HG03159 (cell line): ENCODE measurements at regions not wholly inside any gene's neighbourhood (a gene's known extent, or its start where the extent isn't known, plus 50 kb on each side); places are given as distances from the start of the nearest gene placed in this dataset.
A peak's percentile ranks its signal among the peaks of the same experiment; 100 is the strongest.
"Not testable (repeated sequence)": the region's sequence is repeated elsewhere in the genome, so short reads cannot be mapped to it uniquely, and the experiment has no call there.

Experiments
- ATAC-seq: cut with Tn5 transposase; IDR thresholded peaks from one replicate; pipeline ENCODE4 v1.9.1; 2021; ENCODE audit warnings: mild to moderate bottlenecking, moderate library complexity; ENCODE audit not compliant: unreplicated experiment

- ATAC-seq, result no peak
These were observed 470.8 kb downstream of the NKX6-1 start for GRCh38 chr4:84028340-84028739.

GRCh38 chr4:84024405-84024804, 474.7 kb downstream of the NKX6-1 start:
- ATAC-seq, result no peak

- no peak for ATAC-seq
These were observed 476.5 kb downstream of the NKX6-1 start for GRCh38 chr4:84022564-84022963.

- ATAC-seq, result no peak
These were observed 479.5 kb downstream of the NKX6-1 start for GRCh38 chr4:84019626-84020025.

GRCh38 chr4:84003046-84003445, 467.1 kb downstream of the GPAT3 start:
- no peak for ATAC-seq

GRCh38 chr4:84001876-84002569, 466.1 kb downstream of the GPAT3 start:
- no peak for ATAC-seq

- ATAC-seq, result no peak
These were observed 460.3 kb downstream of the GPAT3 start for GRCh38 chr4:83996254-83996653.

- peak; percentile 59 for ATAC-seq
These were observed 457.9 kb downstream of the GPAT3 start for GRCh38 chr4:83993774-83994173.

GRCh38 chr4:83989835-83990234, 453.9 kb downstream of the GPAT3 start:
- no peak for ATAC-seq

- no peak for ATAC-seq
These were observed 445.2 kb downstream of the GPAT3 start for GRCh38 chr4:83981156-83981555.

- no peak for ATAC-seq
These were observed 443.9 kb downstream of the GPAT3 start for GRCh38 chr4:83979773-83980172.

- ATAC-seq, result no peak
These were observed 438.3 kb downstream of the GPAT3 start for GRCh38 chr4:83974111-83974780.

- no peak for ATAC-seq
These were observed 429.2 kb downstream of the GPAT3 start for GRCh38 chr4:83964996-83965541.

- ATAC-seq, result no peak
These were observed 426.6 kb downstream of the GPAT3 start for GRCh38 chr4:83962492-83962891.

GRCh38 chr4:83961575-83961974, 425.7 kb downstream of the GPAT3 start:
- ATAC-seq, result no peak

- ATAC-seq, result no peak
These were observed 423.3 kb downstream of the GPAT3 start for GRCh38 chr4:83959160-83959559.

- no peak for ATAC-seq
These were observed 411.9 kb downstream of the GPAT3 start for GRCh38 chr4:83947830-83948193.

GRCh38 chr4:83947125-83947829, 411.4 kb downstream of the GPAT3 start:
- ATAC-seq, result no peak

- ATAC-seq, result not testable (repeated sequence)
These were observed 407.8 kb downstream of the GPAT3 start for GRCh38 chr4:83943691-83944090.

GRCh38 chr4:83932750-83933391, 397.0 kb downstream of the GPAT3 start:
- ATAC-seq, result no peak
